Endothelial cell of umbilical vein (primary cell): ENCODE measurements at regions not wholly inside any gene's neighbourhood (a gene's known extent, or its start where the extent isn't known, plus 50 kb on each side); places are given as distances from the start of the nearest gene placed in this dataset.

ENCODE experiments used
- CTCF ChIP-seq, 2 donors: IDR thresholded peaks; 1 replicate in 1 of 2; 2 replicates in 1 of 2; pipeline ENCODE4 v1.5.1; 2011; ENCODE audit warnings: low read length in 2 of 2, mild to moderate bottlenecking in 2 of 2, moderate library complexity in 2 of 2, control low read depth in 1 of 2, inconsistent platforms in 1 of 2, low read depth in 1 of 2; ENCODE audit not compliant: insufficient read depth in 1 of 2; ENCODE audit errors: extremely low read depth in 1 of 2
- EZH2 ChIP-seq: IDR thresholded peaks from 2 replicates; pipeline ENCODE4 v1.6.1; 2012; ENCODE audit warnings: borderline replicate concordance, low read depth, mild to moderate bottlenecking, moderate library complexity, low read length, inconsistent platforms; ENCODE audit not compliant: severe bottlenecking
- JUN ChIP-seq: IDR thresholded peaks from 2 replicates; pipeline ENCODE4 v1.6.1; 2011; ENCODE audit warnings: borderline replicate concordance, low read depth; ENCODE audit not compliant: insufficient read length, insufficient read depth
- MAX ChIP-seq: IDR thresholded peaks from 2 replicates; pipeline ENCODE4 v1.6.1; 2011; ENCODE audit not compliant: insufficient read depth, insufficient read length
- POLR2A ChIP-seq: IDR thresholded peaks from 2 replicates; pipeline ENCODE4 v1.6.1; 2012; ENCODE audit warnings: low read depth, mild to moderate bottlenecking, control low read depth, low read length
- POLR2AphosphoS5 ChIP-seq: IDR thresholded peaks from 2 replicates; pipeline ENCODE4 v1.6.1; 2012; ENCODE audit warnings: low read depth, mild to moderate bottlenecking, control low read depth, low read length, moderate library complexity; ENCODE audit not compliant: insufficient read depth

- TF ChIP-seq CTCF (IDR thresholded peaks at IDR 0.05; ENCODE audit: extremely low read depth in 1 of 2, insufficient read depth in 1 of 2, low read depth in 1 of 2, low read length in 2 of 2) (no peak), POLR2A (no peak), POLR2AphosphoS5 (no peak), JUN (no peak), EZH2 (no peak), MAX (no peak)
Measured at GRCh38 chrX:117765211-117765610, 351.4 kb downstream of the KLHL13 start.
